ENCODE measurements at regions not wholly inside any gene's neighbourhood (a gene's known extent, or its start where the extent isn't known, plus 50 kb on each side); places are given as distances from the start of the nearest gene placed in this dataset.

DNA sequence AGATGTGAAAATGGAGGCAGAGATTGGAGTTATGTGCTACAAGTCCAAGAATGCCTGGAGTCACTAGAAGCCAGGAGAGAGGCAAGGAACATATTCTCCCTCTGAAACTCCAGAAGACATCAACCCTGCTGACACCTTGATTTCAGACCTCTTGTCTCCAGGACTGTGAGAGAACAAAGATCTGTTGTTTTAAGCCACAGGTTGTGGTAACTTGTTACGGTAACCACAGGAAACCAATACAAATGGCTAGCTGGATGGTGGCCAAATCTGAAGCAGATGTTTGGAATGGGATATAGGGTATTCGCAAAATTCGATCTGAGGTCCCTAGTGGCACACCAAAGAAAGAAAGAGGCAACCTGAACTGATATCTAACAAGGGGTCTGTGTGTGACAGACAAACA is 129.0 kb downstream of the HERPUD2 start:
- no peaks in the 10 kb centered on the region for H3K9me3 ChIP-seq
- no peak for DNase-seq
- H3K4me3 ChIP-seq: no peak overlapping the region
- no peak overlapping the region for H3K27ac ChIP-seq
- WGBS, 5 donors: 33 to 52% (median 36%) methylated on average over 3 of the region's 3 CpGs
- no peaks in the 10 kb centered on the region for H3K36me3 ChIP-seq
- no peaks in the 10 kb centered on the region for H3K27me3 ChIP-seq
- no peak for TF ChIP-seq POLR2AphosphoS5 (IDR thresholded peaks at IDR 0.05)
- no peak for TF ChIP-seq EP300 (IDR thresholded peaks at IDR 0.05)
- TF ChIP-seq POLR2A (IDR thresholded peaks at IDR 0.05): no peak
- H3K4me1 ChIP-seq: no peaks in the 10 kb centered on the region
- intact Hi-C loops (cut with DNase I; ENCODE audit: low total_unique reads): no loop called here

GRCh38 chr7:35558841-35559240 is 136.1 kb downstream of the HERPUD2 start:
- H3K27me3 ChIP-seq: no peaks in the 10 kb centered on the region
- intact Hi-C loops (cut with DNase I; ENCODE audit: low total_unique reads): no loop called here
- H3K4me3 ChIP-seq: no peak overlapping the region
- H3K4me1 ChIP-seq: no peaks in the 10 kb centered on the region
- H3K36me3 ChIP-seq: no peaks in the 10 kb centered on the region
- no peak for DNase-seq
- WGBS, 5 donors: 83 to 91% (median 88%) methylated on average over 4 of the region's 4 CpGs
- no peaks in the 10 kb centered on the region for H3K9me3 ChIP-seq
- no peak overlapping the region for H3K27ac ChIP-seq
- TF ChIP-seq POLR2A (IDR thresholded peaks at IDR 0.05) (no peak), EP300 (IDR thresholded peaks at IDR 0.05) (no peak)
- TF ChIP-seq, protein P1, sequence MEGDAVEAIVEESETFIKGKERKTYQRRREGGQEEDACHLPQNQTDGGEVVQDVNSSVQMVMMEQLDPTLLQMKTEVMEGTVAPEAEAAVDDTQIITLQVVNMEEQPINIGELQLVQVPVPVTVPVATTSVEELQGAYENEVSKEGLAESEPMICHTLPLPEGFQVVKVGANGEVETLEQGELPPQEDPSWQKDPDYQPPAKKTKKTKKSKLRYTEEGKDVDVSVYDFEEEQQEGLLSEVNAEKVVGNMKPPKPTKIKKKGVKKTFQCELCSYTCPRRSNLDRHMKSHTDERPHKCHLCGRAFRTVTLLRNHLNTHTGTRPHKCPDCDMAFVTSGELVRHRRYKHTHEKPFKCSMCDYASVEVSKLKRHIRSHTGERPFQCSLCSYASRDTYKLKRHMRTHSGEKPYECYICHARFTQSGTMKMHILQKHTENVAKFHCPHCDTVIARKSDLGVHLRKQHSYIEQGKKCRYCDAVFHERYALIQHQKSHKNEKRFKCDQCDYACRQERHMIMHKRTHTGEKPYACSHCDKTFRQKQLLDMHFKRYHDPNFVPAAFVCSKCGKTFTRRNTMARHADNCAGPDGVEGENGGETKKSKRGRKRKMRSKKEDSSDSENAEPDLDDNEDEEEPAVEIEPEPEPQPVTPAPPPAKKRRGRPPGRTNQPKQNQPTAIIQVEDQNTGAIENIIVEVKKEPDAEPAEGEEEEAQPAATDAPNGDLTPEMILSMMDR (IDR thresholded peaks at IDR 0.05): no peak

- H3K4me1 ChIP-seq: no peaks in the 10 kb centered on the region
- H3K4me3 ChIP-seq: no peak overlapping the region
- 50 to 59% (median 51%) methylated on average over 8 of the region's 8 CpGs for WGBS, 5 donors
- TF ChIP-seq POLR2AphosphoS5 (IDR thresholded peaks at IDR 0.05) (no peak), POLR2A (IDR thresholded peaks at IDR 0.05) (no peak), EP300 (IDR thresholded peaks at IDR 0.05) (no peak)
- TF ChIP-seq, protein P1 (IDR thresholded peaks at IDR 0.05): no peak
- intact Hi-C loops (cut with DNase I; ENCODE audit: low total_unique reads): no loop called here
- no peaks in the 10 kb centered on the region for H3K27me3 ChIP-seq
- no peak for DNase-seq
- H3K27ac ChIP-seq: no peak overlapping the region
- no peaks in the 10 kb centered on the region for H3K36me3 ChIP-seq
- no peaks in the 10 kb centered on the region for H3K9me3 ChIP-seq
Measured at GRCh38 chr7:35556515-35557471, 138.1 kb downstream of the HERPUD2 start.

- DNase-seq: no peak
- H3K9me3 ChIP-seq: no peaks in the 10 kb centered on the region
- no peaks in the 10 kb centered on the region for H3K27me3 ChIP-seq
- no peaks in the 10 kb centered on the region for H3K4me1 ChIP-seq
- TF ChIP-seq EP300 (IDR thresholded peaks at IDR 0.05) (no peak), POLR2AphosphoS5 (IDR thresholded peaks at IDR 0.05) (no peak), POLR2A (IDR thresholded peaks at IDR 0.05) (no peak)
- TF ChIP-seq, protein P1 (IDR thresholded peaks at IDR 0.05): no peak
- no peaks in the 10 kb centered on the region for H3K36me3 ChIP-seq
- H3K4me3 ChIP-seq: no peak overlapping the region
- H3K27ac ChIP-seq: no peak overlapping the region
- WGBS, 5 donors: 33 to 54% (median 52%) methylated on average over 4 of the region's 4 CpGs
- intact Hi-C loops (cut with DNase I; ENCODE audit: low total_unique reads): no loop called here
Measured at GRCh38 chr7:35555934-35556333, 139.0 kb downstream of the HERPUD2 start.

- WGBS, 5 donors: 81 to 90% (median 85%) methylated on average over 5 of the region's 5 CpGs
- DNase-seq: no peak
- Histone ChIP-seq H3K36me3 (no peaks in the 10 kb centered on the region), H3K9me3 (no peaks in the 10 kb centered on the region), H3K27me3 (no peaks in the 10 kb centered on the region), H3K4me3 (no peak overlapping the region), H3K4me1 (no peaks in the 10 kb centered on the region), H3K27ac (no peak overlapping the region)
- intact Hi-C loops (cut with DNase I; ENCODE audit: low total_unique reads): no loop called here
- no peak for TF ChIP-seq POLR2A (IDR thresholded peaks at IDR 0.05)
- TF ChIP-seq, protein P1 (IDR thresholded peaks at IDR 0.05): no peak
- TF ChIP-seq EP300 (IDR thresholded peaks at IDR 0.05): no peak
- no peak for TF ChIP-seq POLR2AphosphoS5 (IDR thresholded peaks at IDR 0.05)
Measured at GRCh38 chr7:35555386-35555785, 139.5 kb downstream of the HERPUD2 start.
